ENCODE measurements at regions not wholly inside any gene's neighbourhood (a gene's known extent, or its start where the extent isn't known, plus 50 kb on each side); places are given as distances from the start of the nearest gene placed in this dataset.

DNA sequence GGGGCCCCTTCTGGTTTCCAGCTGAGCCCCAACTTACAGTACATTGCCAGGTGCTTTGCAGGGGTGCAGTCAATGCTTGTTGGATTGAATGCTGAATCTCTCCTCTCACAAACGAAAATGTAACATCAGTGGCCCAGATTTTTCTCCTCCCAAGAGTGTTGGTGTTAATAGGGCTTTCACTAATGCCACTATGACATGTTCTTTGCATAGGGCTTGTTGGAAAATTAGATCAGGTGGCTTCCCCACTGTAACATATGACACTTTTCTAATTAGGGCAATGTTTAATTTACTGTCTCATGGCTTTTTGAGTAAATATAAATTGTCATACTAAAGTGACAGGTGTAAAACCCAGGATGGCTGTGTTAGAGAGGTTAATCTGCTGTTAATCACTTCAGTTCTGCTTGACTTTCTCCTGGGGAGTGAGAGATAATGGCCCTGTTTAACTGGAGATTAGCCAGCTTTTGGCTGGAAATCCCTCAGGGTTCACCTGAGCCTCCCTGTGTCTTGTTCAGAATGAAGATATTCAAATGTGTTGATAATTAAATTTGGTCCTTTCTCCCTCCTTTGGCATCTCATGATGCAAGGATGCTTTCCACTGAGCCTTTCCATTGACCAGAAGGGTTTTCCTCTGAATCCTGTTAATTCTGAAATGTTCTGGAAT, 502.3 kb downstream of the RBFOX1 start:
- H3K27ac ChIP-seq (replicated peaks) = no peak overlapping the region
- no peak overlapping the region for H3K4me3 ChIP-seq
- H3K9me3 ChIP-seq (replicated peaks) = no peaks in the 10 kb centered on the region
- intact Hi-C loops (cut with micrococcal nuclease) = no loop called here
- no peak for DNase-seq
- no peak for TF ChIP-seq CTCF (IDR thresholded peaks at IDR 0.05; ENCODE audit: borderline replicate concordance)
- no peaks in the 10 kb centered on the region for H3K36me3 ChIP-seq
- H3K27me3 ChIP-seq (ENCODE audit: low read depth) = peaks cover 23% of the 10 kb centered on the region
- no peaks in the 10 kb centered on the region for H3K4me1 ChIP-seq

GRCh38 chr16:7820816-7821215, 488.2 kb downstream of the RBFOX1 start:
- no peak for TF ChIP-seq CTCF (IDR thresholded peaks at IDR 0.05; ENCODE audit: borderline replicate concordance)
- no peaks in the 10 kb centered on the region for H3K36me3 ChIP-seq
- no peaks in the 10 kb centered on the region for H3K27me3 ChIP-seq (ENCODE audit: low read depth)
- H3K27ac ChIP-seq (replicated peaks) = no peak overlapping the region
- no peak for DNase-seq
- no peak overlapping the region for H3K4me3 ChIP-seq
- no peaks in the 10 kb centered on the region for H3K9me3 ChIP-seq (replicated peaks)
- intact Hi-C loops (cut with micrococcal nuclease) = no loop called here
- H3K4me1 ChIP-seq = no peaks in the 10 kb centered on the region

- intact Hi-C loops (cut with micrococcal nuclease) = no loop called here
Observed at GRCh38 chr16:7805686-7806396, 473.2 kb downstream of the RBFOX1 start.

GRCh38 chr16:7804635-7805195, 472.1 kb downstream of the RBFOX1 start:
- Histone ChIP-seq H3K4me3 (no peak overlapping the region), H3K27ac (replicated peaks) (no peak overlapping the region), H3K36me3 (no peaks in the 10 kb centered on the region), H3K9me3 (replicated peaks) (no peaks in the 10 kb centered on the region), H3K27me3 (ENCODE audit: low read depth) (peaks cover 20% of the 10 kb centered on the region), H3K4me1 (no peaks in the 10 kb centered on the region)
- intact Hi-C loops (cut with micrococcal nuclease) = no loop called here
- TF ChIP-seq CTCF (IDR thresholded peaks at IDR 0.05; ENCODE audit: borderline replicate concordance) = no peak
- no peak for DNase-seq

More at GRCh38 chr16:7805686-7806396, 473.2 kb downstream of the RBFOX1 start:
- no peak for DNase-seq
- H3K27me3 ChIP-seq (ENCODE audit: low read depth) = peaks cover 11% of the 10 kb centered on the region
- no peak overlapping the region for H3K4me3 ChIP-seq
- H3K9me3 ChIP-seq (replicated peaks) = no peaks in the 10 kb centered on the region
- no peak overlapping the region for H3K27ac ChIP-seq (replicated peaks)
- TF ChIP-seq CTCF (IDR thresholded peaks at IDR 0.05; ENCODE audit: borderline replicate concordance) = no peak
- H3K4me1 ChIP-seq = no peaks in the 10 kb centered on the region
- H3K36me3 ChIP-seq = no peaks in the 10 kb centered on the region

GRCh38 chr16:7792346-7792745, 459.7 kb downstream of the RBFOX1 start:
- Histone ChIP-seq H3K27me3 (ENCODE audit: low read depth) (peaks cover 66% of the 10 kb centered on the region), H3K4me1 (no peaks in the 10 kb centered on the region), H3K36me3 (no peaks in the 10 kb centered on the region), H3K4me3 (no peak overlapping the region), H3K27ac (replicated peaks) (no peak overlapping the region), H3K9me3 (replicated peaks) (no peaks in the 10 kb centered on the region)
- no peak for TF ChIP-seq CTCF (IDR thresholded peaks at IDR 0.05; ENCODE audit: borderline replicate concordance)
- DNase-seq = no peak
- intact Hi-C loops (cut with micrococcal nuclease) = no loop called here
